GM23248 (cell line): ENCODE measurements at regions not wholly inside any gene's neighbourhood (a gene's known extent, or its start where the extent isn't known, plus 50 kb on each side); places are given as distances from the start of the nearest gene placed in this dataset.

ENCODE experiments used
- DNase-seq: peaks from one replicate; pipeline ENCODE4 v3.0.0-alpha.2; 2015
- H2AFZ ChIP-seq: fragments of 200-600 bp; sonication (generic); 2 replicates; pipeline ENCODE4 v1.6.1; 2016; ENCODE audit warnings: antibody characterized with exemption
- H3F3A ChIP-seq: fragments of 200-600 bp; sonication (generic); 2 replicates; pipeline ENCODE4 v1.6.1; 2016; ENCODE audit warnings: mild to moderate bottlenecking, antibody characterized with exemption, mixed run types; ENCODE audit not compliant: insufficient read depth
- H3K27ac ChIP-seq: fragments of 200-600 bp; sonication (generic); 2 replicates; pipeline ENCODE4 v1.5.1; 2016; ENCODE audit warnings: mild to moderate bottlenecking
- H3K27me3 ChIP-seq: fragments of 200-600 bp; sonication (generic); replicated peaks from 2 replicates; pipeline ENCODE4 v1.6.1; 2016; ENCODE audit warnings: mild to moderate bottlenecking; ENCODE audit not compliant: insufficient read depth
- H3K36me3 ChIP-seq: fragments of 200-600 bp; sonication (generic); 2 replicates; pipeline ENCODE4 v1.6.1; 2016; ENCODE audit warnings: low read depth, mild to moderate bottlenecking
- H3K4me1 ChIP-seq: fragments of 200-600 bp; sonication (generic); 2 replicates; pipeline ENCODE4 v1.6.1; 2016; ENCODE audit warnings: mild to moderate bottlenecking; ENCODE audit not compliant: insufficient read depth
- H3K4me2 ChIP-seq: fragments of 200-600 bp; sonication (generic); one replicate; pipeline ENCODE4 v1.6.1; 2016; ENCODE audit warnings: mild to moderate bottlenecking; ENCODE audit not compliant: unreplicated experiment
- H3K4me3 ChIP-seq: fragments of 200-600 bp; sonication (generic); 2 replicates; pipeline ENCODE4 v1.5.1; 2016; ENCODE audit warnings: mild to moderate bottlenecking
- H3K79me2 ChIP-seq: fragments of 200-600 bp; sonication (generic); 2 replicates; pipeline ENCODE4 v1.6.1; 2016; ENCODE audit warnings: mild to moderate bottlenecking; ENCODE audit not compliant: insufficient read depth
- H3K9ac ChIP-seq: fragments of 200-600 bp; sonication (generic); 2 replicates; pipeline ENCODE4 v1.6.1; 2016; ENCODE audit warnings: mild to moderate bottlenecking
- H3K9me2 ChIP-seq: fragments of 200-600 bp; sonication (generic); 2 replicates; pipeline ENCODE4 v1.6.1; 2016; ENCODE audit warnings: mixed run types, mild to moderate bottlenecking, moderate library complexity; ENCODE audit not compliant: insufficient read depth
- H3K9me3 ChIP-seq: fragments of 200-600 bp; sonication (generic); one replicate; pipeline ENCODE4 v1.6.1; 2017; ENCODE audit warnings: low read depth
- H4K20me1 ChIP-seq: fragments of 200-600 bp; sonication (generic); 2 replicates; pipeline ENCODE4 v1.6.0; 2016; ENCODE audit not compliant: insufficient read depth
- EZH2 ChIP-seq: fragments of 200-600 bp; sonication (generic); IDR thresholded peaks from 2 replicates; pipeline ENCODE4 v1.6.1; 2018; ENCODE audit warnings: antibody characterized with exemption, mild to moderate bottlenecking; ENCODE audit not compliant: insufficient read depth, poor library complexity, severe bottlenecking
- EZH2phosphoT487 ChIP-seq: fragments of 200-600 bp; sonication (generic); IDR thresholded peaks from 2 replicates; pipeline ENCODE4 v1.6.1; 2018; ENCODE audit warnings: antibody characterized with exemption, moderate library complexity, mild to moderate bottlenecking, low read depth; ENCODE audit not compliant: insufficient read depth
- WGBS, 2 experiments: methylation state at CpG; one replicate each; pipeline ENCODE4 v1.1.6; 2015 to 2017; ENCODE audit warnings: low lambda C conversion rate in 2 of 2, low coverage in 1 of 2; ENCODE audit errors: missing lambda C conversion rate in 2 of 2; 5-methylcytosine and 5-hydroxymethylcytosine counted together
- in situ Hi-C: fragments of 300-500 bp; cut with MboI; formaldehyde crosslinking; loops from 2 replicates; pipeline ENCODE4 v1.15.0; 2020

GRCh38 chr13:90702050-90702449, 645.4 kb upstream of the MIR17HG start:
- H3K27ac ChIP-seq: no peak overlapping the region
- H3K27me3 ChIP-seq: no peaks in the 10 kb centered on the region
- H3K9ac ChIP-seq: no peak overlapping the region
- in situ Hi-C loops: no loop called here
- H3K4me3 ChIP-seq: no peak overlapping the region
- H3K4me1 ChIP-seq: peaks cover 1% of the 10 kb centered on the region; the same call in 1 of the 2 replicates
- WGBS, 2 experiments: 84 to 85% methylated on average over 5 of the region's 5 CpGs
- H3K36me3 ChIP-seq: no peaks in the 10 kb centered on the region
- H3K4me2 ChIP-seq: no peak overlapping the region
- TF ChIP-seq EZH2phosphoT487: no peak
- no peak for TF ChIP-seq EZH2
- DNase-seq: no peak
- no peaks in the 10 kb centered on the region for H4K20me1 ChIP-seq
- H3K79me2 ChIP-seq: no peaks in the 10 kb centered on the region
- H3K9me2 ChIP-seq: no peaks in the 10 kb centered on the region
- no peak overlapping the region for H2AFZ ChIP-seq
- peaks cover 4% of the 10 kb centered on the region for H3F3A ChIP-seq
- no peaks in the 10 kb centered on the region for H3K9me3 ChIP-seq

DNA sequence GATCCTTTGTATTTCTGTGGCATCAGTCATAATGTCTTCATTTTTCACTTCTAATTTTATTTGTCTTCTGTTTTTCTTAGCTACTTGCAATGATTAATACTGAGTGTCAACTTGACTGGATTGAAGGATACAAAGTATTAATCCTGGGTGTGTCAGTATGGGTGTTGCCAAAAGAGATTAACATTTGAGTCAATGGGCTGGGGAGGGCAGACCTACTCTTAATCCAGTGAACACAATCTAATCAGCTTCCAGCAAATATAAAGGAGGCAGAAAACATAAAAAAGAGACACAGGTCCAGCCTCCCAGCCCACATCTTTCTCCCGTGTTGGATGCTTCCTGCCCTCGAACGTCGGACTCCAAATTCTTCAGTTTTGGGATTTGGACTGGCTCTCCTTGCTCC, 640.9 kb upstream of the MIR17HG start:
- Histone ChIP-seq H3K4me3 (no peak overlapping the region), H2AFZ (no peak overlapping the region), H3K4me1 (no peaks in the 10 kb centered on the region), H3K9me2 (no peaks in the 10 kb centered on the region), H4K20me1 (no peaks in the 10 kb centered on the region), H3K9me3 (no peaks in the 10 kb centered on the region), H3K27me3 (no peaks in the 10 kb centered on the region), H3F3A (no peaks in the 10 kb centered on the region), H3K36me3 (no peaks in the 10 kb centered on the region), H3K4me2 (no peak overlapping the region), H3K79me2 (no peaks in the 10 kb centered on the region), H3K9ac (no peak overlapping the region), H3K27ac (no peak overlapping the region)
- in situ Hi-C loops: no loop called here
- WGBS, 2 experiments: 74% methylated on average over 4 of the region's 4 CpGs
- no peak for TF ChIP-seq EZH2phosphoT487
- DNase-seq: no peak

DNA sequence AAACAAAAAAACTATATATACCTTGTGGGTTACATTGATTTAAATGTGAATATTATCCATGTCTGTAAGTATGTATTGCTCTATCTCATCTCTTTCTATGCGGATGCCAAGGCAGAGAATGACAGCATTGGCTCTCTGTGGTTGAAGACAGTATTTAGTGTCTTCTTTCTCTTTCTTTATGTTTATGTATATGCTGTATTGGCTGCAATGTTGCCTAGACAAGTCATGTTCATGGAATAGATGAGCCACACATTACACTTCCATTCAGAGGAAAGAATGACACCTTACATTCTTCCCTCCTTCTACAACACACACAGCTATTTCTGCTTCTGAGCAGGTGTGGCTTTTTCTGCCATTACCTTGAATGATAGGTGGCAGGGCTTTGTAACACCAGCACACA, 639.4 kb upstream of the MIR17HG start:
- WGBS, 2 experiments: 45 to 76% methylated on average over 1 of the region's 1 CpG
- no peak for TF ChIP-seq EZH2
- TF ChIP-seq EZH2phosphoT487: no peak
- Histone ChIP-seq H3K9me3 (no peaks in the 10 kb centered on the region), H3K4me2 (no peak overlapping the region), H4K20me1 (no peaks in the 10 kb centered on the region), H3K27me3 (no peaks in the 10 kb centered on the region), H3F3A (no peaks in the 10 kb centered on the region), H3K27ac (no peak overlapping the region), H3K79me2 (no peaks in the 10 kb centered on the region), H3K4me3 (no peak overlapping the region), H3K4me1 (no peaks in the 10 kb centered on the region), H2AFZ (no peak overlapping the region), H3K9ac (no peak overlapping the region), H3K36me3 (no peaks in the 10 kb centered on the region), H3K9me2 (0 out of 2 replicates have a peak, but pooled peaks cover 3% of the 10 kb centered on the region)
- in situ Hi-C loops: no loop called here
- DNase-seq: no peak

- WGBS, 2 experiments: 67 to 82% methylated on average over 1 of the region's 1 CpG
- in situ Hi-C loops: no loop called here
- no peak overlapping the region for H3K27ac ChIP-seq
These were observed 638.2 kb upstream of the MIR17HG start for GRCh38 chr13:90709319-90709718.

DNA sequence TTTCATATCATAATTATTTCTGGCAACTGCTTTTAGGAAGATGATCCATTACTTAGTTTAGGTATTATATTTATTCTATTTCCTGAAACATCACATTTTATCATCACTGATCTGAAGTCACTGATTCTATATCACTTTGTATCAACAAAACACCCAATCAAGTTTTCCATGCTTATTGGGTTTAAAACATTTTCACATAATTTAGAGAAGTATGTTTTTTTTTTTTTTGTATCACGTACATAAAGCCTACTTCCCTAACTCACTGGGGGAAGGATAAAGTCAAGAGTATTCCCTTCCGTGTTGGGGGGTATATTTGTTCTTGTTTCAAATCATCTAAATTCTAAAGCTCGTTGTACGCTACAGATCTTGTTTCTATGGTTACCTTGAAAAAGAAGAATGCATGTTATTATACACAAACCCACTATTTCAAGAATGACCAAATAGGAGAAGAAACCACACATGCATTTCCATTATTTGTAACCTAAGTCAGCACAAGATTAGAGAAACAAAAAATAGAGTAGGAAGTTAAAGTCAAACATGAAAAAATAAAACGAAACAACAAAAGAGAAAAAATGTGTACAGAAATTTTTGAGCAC, 637.2 kb upstream of the MIR17HG start:
- no peaks in the 10 kb centered on the region for H3F3A ChIP-seq
- H3K27me3 ChIP-seq: no peaks in the 10 kb centered on the region
- no peak for DNase-seq
- in situ Hi-C loops: no loop called here
- H3K9me3 ChIP-seq: no peaks in the 10 kb centered on the region
- H3K27ac ChIP-seq: no peak overlapping the region
- H3K9ac ChIP-seq: no peak overlapping the region
- no peak overlapping the region for H3K4me2 ChIP-seq
- H4K20me1 ChIP-seq: no peaks in the 10 kb centered on the region
- no peak overlapping the region for H3K4me3 ChIP-seq
- H3K36me3 ChIP-seq: no peaks in the 10 kb centered on the region
- 74 to 77% methylated on average over 5 of the region's 5 CpGs for WGBS, 2 experiments
- no peaks in the 10 kb centered on the region for H3K4me1 ChIP-seq
- no peak overlapping the region for H2AFZ ChIP-seq
- H3K79me2 ChIP-seq: no peaks in the 10 kb centered on the region
- H3K9me2 ChIP-seq: 0 out of 2 replicates have a peak, but pooled peaks cover 3% of the 10 kb centered on the region
- TF ChIP-seq EZH2 (no peak), EZH2phosphoT487 (no peak)

More at GRCh38 chr13:90709319-90709718, 638.2 kb upstream of the MIR17HG start:
- H3K27me3 ChIP-seq: no peaks in the 10 kb centered on the region
- no peaks in the 10 kb centered on the region for H3K9me3 ChIP-seq
- TF ChIP-seq EZH2phosphoT487 (no peak), EZH2 (no peak)
- H2AFZ ChIP-seq: no peak overlapping the region
- H3K4me2 ChIP-seq: no peak overlapping the region
- no peaks in the 10 kb centered on the region for H3F3A ChIP-seq
- H3K4me1 ChIP-seq: no peaks in the 10 kb centered on the region
- H3K9ac ChIP-seq: no peak overlapping the region
- no peaks in the 10 kb centered on the region for H3K79me2 ChIP-seq
- H3K36me3 ChIP-seq: no peaks in the 10 kb centered on the region
- H3K9me2 ChIP-seq: 0 out of 2 replicates have a peak, but pooled peaks cover 3% of the 10 kb centered on the region
- DNase-seq: no peak
- no peak overlapping the region for H3K4me3 ChIP-seq
- no peaks in the 10 kb centered on the region for H4K20me1 ChIP-seq
